Fibroblast of the conjunctiva (primary cell): ENCODE measurements at regions not wholly inside any gene's neighbourhood (a gene's known extent, or its start where the extent isn't known, plus 50 kb on each side); places are given as distances from the start of the nearest gene placed in this dataset.

Experiments used
- DNase-seq: peaks from one replicate; pipeline ENCODE4 v3.0.0-alpha.2; 2010; ENCODE audit warnings: low read depth

DNA sequence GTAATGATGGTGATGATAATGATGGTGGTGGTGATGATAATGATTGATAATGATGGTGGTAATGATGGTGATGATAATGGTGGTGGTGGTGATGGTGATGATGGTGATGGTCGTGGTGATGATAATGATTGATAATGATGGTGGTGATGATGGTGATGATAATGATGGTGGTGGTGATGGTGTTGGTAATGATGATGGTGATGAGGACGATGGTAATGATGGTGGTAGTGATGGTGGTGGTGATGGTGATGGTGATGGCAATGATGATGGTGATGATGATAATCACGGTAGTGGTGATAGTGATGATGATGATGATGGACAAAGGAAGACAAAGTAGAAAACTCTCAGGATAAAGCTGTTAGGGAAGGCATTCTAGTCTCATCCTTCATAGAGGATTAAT lies 310.5 kb downstream of the MSX2 start:
- no peak for DNase-seq

DNA sequence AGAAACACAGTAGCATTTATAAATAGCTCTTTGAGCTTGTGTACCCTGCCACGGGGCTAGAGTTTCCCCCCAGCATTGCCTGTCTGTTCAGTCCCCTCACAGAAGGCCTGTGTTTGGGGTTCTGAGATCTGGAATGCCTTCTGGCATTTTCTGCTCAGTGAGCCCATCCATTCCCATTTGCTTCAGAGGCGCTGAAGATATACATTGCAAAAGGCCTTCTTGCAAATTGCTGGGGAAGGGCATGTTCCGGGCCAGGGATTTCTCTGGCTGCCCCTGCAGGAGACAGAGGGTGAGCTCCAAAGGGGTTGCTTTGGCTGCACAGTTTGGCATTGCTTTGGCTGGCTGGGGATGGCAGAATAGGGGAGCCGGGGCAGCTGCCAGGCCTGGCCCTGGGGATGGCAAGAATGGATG lies 308.4 kb downstream of the MSX2 start:
- no peak for DNase-seq

DNA sequence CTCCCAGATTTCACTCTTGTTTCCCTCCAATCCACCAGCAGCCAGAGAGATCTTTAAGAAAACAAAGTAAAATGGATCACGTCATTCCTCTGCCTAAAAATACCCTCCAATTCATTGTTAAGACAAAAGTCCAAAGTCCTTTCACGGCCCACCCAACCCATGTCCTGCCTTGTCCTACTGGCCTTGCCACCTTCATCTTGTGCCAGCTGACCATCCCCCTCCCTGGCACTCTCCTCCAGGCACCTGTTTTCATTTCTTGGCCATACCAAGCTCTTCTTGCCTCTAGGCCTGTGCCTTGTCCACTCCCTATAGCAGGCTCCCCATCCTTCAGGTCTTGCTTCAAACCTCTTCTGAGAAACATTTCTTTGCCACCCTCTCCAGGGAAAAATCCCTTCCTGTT lies 307.6 kb downstream of the MSX2 start:
- DNase-seq: no peak

DNA sequence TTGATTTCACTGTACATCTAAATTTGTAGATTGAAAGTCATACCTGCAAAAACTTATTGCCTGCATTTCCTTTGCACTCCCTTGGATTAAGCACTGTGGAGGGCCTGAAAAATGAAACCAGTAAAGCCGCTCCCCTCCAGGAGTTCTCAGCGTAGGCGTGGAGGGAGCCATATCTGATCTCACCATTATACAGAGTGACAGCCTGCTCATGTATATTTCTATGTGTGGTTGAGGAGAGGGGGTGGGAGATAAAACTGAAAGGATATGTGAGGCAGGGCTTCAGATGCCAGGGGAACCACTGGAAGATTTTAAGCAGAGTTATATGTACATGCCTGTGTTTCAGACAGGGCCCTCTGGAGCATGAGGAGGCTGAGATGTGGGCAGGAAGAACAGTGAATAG lies 303.0 kb downstream of the MSX2 start:
- no peak for DNase-seq

DNA sequence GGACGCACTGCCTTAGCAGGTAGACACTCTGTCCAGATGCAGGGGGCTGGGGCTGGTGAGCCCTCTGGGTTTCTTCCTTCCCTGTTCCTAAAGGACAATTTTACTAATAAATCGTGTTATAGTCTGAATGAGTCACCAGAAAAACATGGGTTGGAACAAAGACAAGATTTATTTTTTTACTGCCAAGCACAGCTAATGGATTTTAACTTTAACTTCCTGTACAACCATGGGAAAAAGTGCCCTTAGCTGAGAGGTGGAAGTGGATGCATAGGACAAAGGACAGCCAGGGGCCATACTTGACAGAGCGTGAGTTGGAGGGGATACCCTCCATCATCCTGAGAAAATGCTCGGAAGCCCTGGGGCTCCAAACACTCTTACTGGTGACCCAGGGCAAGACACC lies 300.7 kb downstream of the MSX2 start:
- no peak for DNase-seq

DNA sequence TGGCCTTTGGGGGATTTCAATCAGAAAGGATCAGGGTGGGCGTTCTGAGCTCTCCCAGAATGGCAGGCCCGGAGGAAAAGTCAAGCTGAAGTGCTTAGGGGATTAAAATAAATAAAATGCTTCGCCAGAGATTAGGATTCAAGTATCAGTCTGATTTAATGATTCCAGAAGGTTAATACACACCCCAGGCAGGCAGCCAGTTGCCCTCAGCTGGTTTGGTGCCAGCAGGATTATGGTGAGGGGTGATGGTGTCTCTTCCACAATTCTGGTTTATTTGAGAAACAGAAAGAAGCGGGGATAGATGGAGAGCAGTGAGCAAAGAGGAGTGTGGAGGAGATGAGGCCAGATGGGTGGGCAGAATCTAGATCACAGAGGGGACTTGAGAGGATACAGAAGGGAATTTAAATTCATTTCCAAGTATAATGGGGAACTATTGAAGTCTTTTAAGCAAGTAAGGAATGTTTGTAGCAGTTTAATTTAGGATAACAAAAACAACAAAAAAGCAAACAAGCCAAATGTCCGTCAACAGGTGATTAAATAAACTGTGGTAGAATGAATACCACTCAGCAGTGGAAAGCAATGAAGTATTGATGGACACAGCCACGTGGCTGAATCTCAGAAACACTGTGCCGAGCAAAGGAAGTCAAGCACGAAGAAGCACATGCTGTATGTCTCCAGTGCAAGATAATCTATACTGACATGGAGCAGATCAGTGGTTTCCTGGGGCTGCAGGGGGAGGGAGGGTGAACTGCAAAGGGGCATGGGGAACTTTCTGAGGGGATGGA lies 297.7 kb downstream of the MSX2 start:
- DNase-seq: no peak

DNA sequence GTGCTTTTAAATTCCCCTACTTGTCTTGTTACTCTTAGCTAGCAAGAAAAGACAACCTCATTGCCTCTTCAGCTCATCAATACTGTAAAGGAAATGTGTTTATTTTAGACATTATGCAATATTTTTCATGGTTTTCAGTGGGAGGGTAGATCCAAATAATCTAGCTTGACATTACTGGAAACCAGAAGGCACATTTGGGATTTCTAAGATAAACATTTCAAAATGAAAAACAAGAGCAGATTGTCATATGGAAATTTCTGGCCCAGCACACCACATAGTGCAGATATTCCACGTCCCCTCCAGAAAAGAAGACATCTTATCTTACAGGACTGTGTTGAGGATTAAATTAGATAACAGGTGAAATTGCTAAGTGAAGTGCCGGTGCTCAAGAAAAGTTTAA lies 296.9 kb downstream of the MSX2 start:
- DNase-seq: no peak

DNA sequence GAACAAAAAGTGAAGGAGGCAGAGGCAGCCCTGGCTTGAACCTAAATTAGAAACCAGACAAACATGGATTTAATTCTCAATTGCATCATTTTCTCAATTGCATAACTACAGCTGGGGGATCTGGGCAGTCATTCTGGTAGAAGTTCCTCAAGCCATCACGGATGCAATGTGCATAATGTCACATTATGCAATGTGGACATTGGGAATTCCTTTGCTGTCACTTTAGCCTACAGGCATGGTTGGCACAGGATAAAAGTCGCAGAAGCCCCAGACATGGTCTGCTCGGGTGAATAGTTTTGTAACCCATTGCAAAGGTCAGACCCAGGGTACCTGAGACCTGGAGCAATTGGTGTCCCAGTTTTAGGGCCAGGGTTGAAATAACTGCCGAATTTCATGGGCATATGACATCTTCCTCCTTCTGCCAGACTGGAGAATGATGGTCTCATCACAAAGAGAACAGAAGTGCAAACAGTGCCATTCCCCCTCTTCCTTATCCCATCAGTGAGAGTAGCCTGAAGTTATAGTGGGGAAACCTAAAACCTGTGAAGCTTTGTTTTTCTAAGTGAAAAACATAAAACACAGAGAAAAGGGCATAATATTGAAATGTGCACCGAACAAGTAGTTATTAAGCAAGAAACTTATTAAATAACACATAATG lies 290.8 kb downstream of the MSX2 start:
- DNase-seq: no peak

DNA sequence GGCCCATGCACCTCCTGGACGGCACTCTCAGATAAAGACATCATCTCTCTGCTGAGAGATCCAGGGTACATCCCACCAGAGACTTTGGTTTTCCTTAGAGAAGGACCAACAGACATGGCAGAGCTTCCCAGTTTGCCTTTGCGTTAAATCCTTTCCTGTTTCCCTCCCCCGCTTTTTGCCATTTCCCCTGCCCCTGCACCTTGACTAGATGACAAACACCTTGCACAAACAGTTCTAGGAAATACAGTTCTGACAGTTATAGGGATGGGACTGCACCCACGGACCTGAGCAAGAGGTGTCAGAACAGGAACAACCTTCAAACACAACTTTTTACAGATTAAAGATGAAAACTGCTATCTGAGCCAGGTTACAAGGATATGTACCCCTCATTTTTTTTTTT lies 288.9 kb downstream of the MSX2 start:
- DNase-seq: no peak

DNA sequence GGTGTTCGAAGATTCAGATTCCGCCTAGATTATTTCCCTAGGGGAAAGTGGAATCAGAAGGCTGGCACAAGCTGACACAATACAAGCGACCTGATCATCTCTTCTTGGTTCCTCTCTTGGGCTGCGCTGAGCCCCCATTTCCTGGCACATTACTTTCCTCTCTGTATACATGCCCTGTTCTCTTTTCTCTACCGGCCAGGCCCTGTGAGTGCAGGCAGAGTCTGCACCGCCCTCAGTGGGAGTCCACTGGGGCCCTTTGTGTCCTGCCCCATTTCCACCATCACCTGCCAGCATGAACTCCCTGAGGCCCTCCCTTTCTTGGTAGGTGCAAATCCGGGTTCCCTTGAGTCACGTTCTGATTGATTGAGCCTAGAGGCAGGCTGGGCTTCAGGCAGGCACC lies 287.9 kb downstream of the MSX2 start:
- no peak for DNase-seq

DNA sequence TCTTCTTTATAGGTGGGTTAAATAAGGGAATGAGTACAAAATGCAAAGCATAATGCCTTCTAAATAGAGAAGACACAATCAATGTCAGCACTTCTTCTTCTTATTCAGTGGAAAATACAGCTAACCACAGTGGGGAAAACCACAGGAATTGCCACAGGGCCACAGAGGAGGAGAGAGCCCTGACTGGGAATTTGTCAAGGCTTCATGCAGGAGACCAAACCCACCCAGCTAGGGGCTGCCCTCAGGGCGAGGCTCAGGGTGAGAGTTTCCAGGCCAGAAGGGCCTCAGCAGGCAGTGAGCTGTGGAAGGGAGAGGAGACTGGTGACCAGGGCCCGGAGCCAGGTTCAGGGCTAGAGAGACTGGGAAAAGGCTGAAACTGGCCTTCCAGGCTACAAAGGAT lies 279.1 kb downstream of the MSX2 start:
- no peak for DNase-seq

DNA sequence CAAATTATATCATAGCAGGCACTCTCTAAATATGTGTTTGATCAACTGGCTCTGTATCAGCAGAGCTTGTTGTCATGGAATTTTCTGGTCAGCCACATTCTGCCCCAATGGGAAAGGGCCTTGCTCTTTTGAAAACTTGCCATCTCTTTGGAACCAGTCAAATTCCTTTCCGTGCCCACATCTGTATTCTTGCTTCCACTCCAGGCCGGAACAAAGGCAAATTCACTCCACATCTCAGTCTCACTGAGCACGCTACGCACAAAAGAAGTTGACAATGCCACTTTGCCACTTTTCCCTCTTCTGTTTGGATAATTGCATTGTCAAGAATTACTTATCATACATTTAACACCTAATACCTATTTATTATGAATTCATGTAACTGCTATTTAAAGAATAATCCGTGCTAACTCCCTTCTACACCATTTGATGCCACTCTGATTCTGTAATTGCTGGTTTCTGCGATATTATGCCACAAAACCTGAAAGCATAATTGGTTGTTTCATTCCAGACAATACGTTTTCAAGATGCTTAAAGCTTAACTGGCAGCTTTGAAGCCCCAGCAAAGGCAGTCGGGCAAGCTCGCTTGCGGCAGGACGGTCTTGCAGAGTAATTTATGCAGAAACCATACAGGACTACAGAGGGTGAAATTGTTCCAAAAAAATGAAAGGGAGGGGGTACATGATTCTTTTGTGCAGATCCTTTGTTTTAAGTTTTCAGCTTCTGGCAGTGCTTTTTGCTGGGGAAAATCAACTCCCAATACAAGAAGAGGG lies 277.7 kb downstream of the MSX2 start:
- no peak for DNase-seq

DNA sequence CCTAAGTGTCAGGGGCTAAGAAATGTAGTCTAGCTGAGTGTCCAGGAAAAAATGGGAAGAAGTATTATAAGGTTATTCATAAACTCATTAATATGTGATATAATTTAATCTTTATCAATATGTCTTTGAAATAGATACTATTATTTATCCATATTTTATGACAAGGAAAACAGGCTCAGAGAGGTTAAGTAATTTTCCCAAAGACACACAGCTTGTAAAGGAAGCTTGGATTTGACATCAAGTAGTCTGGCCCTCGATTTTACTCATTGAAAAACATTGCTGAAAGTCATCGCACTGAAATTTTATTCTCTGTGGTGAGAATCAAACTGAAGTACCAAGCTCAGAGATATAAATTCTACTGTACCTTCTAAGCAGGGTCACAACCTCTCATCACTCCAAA lies 276.9 kb downstream of the MSX2 start:
- DNase-seq: no peak

DNA sequence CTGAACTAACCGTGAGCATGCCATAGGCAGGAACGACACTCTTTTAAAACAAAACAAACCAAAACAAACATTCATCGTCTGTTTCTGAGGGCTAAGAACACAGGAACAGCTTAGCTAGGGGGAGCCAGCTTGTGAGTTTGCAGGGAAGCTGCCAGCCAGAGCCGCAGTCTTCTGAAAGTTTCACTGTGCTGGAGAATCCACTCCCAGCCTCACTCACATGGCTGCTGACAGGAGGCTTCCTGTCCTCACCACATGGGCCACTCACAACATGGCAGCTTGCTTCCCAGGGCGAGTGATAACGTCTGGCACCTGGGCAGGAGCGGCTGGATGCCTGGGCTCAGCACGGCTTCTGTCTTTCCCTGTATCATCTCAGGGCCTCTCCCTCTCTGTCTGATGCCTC lies 275.2 kb downstream of the MSX2 start:
- no peak for DNase-seq

DNA sequence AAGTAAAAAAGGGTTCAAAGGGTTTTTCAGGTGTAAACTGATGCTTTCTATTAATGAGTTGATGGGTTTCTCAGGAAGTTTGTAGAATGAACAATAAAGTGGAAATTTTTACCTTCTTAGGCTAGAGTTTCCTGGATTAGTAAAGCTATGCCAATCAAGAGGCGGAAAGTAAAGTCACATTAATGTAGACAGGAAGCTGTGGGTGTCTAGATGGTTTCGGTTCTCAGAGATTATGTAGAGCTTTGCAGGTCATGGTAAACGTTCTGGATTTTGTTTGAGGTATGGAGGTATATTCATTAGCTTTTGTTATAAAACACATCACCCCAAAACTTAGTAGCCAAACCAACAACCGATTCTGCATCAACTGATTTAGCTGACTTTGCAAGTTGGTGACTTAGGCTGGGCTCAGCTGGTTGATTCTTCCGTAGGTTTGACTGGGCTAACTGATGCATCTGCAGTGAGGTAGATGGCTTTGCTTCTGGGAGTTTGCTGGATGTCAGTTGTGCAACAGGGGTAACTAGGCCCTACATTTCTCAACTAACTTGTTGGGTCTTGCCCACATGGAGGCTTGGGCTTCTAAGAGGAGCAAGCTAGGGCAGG lies 273.8 kb downstream of the MSX2 start:
- no peak for DNase-seq

DNA sequence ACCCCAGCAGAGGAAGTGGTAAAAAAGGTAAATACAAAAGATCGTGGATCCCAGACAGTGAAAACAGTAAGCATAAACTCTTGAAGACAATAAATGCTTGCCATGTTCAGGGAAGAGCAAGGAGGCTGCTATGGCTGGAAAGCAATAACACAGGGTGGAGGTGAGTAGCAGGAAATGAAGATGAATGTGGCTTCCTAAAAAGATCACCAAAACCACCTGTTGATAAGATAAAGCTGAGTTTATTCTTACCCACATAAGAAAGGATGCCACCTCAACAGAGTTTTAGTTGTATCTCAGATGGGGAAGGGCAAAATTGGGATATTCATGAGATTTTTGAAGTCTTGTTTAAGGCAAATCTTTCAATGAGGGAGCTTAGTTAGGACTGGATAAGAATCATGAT lies 273.3 kb downstream of the MSX2 start:
- DNase-seq: no peak

DNA sequence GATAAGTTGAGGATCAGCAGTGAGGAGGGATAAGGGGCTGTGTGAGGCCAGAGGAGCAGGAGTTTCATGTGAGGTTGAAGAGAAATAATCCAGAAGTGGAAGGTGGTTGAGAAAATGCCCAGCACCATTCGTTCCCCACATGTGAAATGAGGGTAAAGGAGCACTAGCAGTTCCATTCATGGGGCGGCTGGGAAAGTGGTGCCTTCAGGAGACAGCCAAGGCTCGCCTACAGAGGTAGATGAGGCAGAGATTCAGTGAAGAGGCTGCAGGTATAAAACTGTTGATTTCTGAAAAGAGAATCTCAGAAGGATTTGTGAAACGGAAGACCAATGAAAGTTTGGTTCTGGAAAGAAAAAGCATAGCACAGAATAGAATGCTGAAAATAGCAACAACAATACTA lies 272.6 kb downstream of the MSX2 start:
- DNase-seq: no peak

DNA sequence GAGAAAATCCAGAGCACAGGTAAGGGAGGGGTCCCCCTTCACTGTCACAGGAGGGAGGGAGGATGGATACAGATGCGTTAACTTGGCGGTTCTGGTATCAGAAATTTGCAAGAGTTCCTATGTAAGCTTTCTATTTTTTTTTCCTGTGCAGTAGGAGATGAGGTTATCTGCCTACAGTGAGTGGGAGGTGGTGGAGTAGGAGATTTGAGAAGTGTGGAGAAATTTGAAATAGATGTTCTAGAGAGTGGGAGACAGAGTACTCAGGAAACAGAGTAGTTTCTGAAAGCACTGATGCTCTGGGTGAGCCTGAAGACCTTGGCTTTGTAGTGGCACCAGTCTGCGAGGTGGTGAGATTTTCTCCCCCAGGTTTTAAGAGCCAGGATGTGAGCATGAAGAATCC lies 271.4 kb downstream of the MSX2 start:
- no peak for DNase-seq

DNA sequence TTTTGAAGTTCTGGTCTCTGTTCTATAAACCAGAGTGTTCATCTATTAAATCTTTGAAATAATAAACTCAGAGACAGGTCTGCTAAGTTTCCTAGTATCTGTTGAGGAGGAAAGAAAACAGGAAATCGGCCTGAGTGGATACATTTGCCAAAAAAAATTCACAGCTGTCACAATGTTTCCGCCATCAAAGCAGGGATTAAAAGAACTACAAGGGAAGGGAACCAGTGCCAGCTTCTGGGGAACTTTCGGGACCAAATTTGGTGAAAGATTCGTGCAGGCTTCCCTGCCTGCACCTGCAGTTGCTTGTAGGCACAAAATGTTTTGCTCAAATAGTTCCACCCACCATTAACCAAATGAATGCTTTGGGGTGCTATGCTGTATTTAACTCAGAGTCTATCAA lies 267.5 kb downstream of the MSX2 start:
- DNase-seq: no peak

DNA sequence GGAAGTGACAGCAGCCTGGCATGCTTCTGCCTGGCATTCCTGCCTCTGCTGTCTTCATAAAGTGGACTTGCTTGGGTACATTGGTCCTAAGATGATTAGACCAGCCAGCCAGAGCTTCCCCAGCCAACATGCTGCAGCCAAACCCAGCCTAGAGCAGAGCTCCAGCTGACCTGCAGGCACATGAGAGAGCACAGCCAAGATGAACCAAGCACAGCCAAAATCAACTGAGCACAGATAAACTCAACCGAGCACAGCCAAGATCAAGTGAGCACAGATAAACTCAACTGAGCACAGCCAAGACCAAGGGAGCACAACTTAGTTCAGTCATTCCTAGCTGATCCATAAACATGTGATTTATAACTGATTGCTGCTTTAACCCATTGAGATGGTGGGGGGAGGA lies 266.5 kb downstream of the MSX2 start:
- DNase-seq: no peak

DNA sequence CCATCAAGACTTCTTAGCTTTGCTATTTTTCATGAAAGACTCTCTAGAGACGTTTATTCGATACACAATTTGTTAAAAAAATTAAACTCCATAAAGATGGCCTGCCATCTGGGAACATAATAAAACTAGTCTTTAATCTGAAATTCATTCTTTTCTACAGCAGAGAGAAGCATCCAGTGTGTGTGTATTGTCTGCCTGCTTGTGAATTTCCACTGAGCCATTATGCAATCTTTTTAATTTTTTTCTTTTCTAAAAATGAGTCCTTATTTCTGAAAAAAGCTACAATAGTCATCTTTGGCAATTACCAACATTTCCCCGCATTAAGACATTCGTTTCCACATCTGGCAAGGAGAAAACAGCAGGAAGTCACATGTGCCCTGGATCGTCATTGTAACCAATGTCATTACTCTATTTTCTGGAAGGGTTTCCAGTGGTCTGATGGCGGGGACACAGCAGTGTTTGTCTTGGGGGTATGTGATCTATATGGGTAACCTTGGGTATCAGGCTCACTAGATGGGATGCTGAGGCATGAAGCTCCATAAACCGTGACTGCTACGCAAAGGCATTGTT lies 263.1 kb downstream of the MSX2 start:
- DNase-seq: no peak

DNA sequence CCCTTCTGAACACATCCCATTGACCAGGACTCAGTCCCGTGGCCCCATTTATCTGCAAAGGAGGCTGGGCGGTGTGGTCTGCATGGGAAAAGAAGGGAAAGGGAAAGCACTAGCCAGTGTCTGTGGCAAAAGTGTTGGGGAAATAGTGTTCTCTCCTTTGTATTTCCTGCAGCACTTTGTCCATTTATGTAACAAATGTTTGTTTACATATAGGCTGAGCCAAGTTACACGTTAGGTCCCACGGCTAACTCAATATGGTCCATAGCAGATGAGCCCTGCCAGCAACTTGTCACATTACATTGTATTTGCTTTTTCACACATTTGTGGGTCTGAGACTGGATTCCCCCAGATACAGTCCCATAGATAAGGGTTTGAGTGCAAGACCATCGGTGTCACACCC lies 260.5 kb downstream of the MSX2 start:
- no peak for DNase-seq

DNA sequence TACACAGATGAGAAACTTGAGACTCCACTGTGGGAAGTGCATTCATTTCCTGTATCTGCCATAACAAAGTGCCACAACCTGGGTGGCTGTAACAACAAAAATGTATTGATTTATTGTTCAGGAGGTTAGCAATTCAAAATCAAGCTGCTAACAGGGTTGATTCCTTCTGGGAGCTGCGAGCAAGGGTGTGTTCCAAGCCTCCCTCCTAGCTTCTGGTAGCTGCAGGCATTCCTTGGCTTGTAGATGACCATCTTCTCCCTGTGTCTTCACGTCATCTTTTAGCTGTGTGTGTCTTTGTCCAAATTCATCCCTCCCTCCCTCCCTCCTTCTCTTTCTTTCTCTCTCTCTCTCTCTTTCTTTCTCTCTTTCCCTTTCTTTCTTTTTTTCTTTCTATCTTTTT lies 258.1 kb downstream of the MSX2 start:
- no peak for DNase-seq
